Spleen (tissue), 11 donors: ENCODE measurements at regions not wholly inside any gene's neighbourhood (a gene's known extent, or its start where the extent isn't known, plus 50 kb on each side); places are given as distances from the start of the nearest gene placed in this dataset.

Source experiments
- DNase-seq: peaks from one replicate; pipeline ENCODE4 v3.0.0-alpha.2; 2020
- H3K27ac ChIP-seq, 8 donors: fragments of 200-600 bp; sonication (generic) in 7 of 8; 1 replicate in 4 of 8; 2 replicates in 4 of 8; pipeline versions ENCODE4 v1.5.0 to v1.8.0; 2016 to 2021; ENCODE audit warnings: inconsistent platforms in 4 of 8, mild to moderate bottlenecking in 4 of 8, moderate library complexity in 1 of 8
- H3K27me3 ChIP-seq, 7 donors: fragments of 200-600 bp; sonication (generic) in 6 of 7; replicated peaks in 1 of 7; 1 replicate in 4 of 7; 2 replicates in 3 of 7; pipeline versions ENCODE4 v1.5.0 to v1.8.0; 2016 to 2021; ENCODE audit warnings: inconsistent platforms in 3 of 7, mild to moderate bottlenecking in 1 of 7
- H3K36me3 ChIP-seq, 6 donors: fragments of 200-600 bp; sonication (generic) in 5 of 6; 1 replicate in 4 of 6; 2 replicates in 2 of 6; pipeline versions ENCODE4 v1.5.0 to v1.8.0; 2016 to 2021; ENCODE audit warnings: inconsistent platforms in 2 of 6
- H3K4me1 ChIP-seq, 6 donors: fragments of 200-600 bp; sonication (generic) in 5 of 6; 1 replicate in 3 of 6; 2 replicates in 3 of 6; pipeline versions ENCODE4 v1.5.0 to v1.8.0; 2016 to 2021; ENCODE audit warnings: inconsistent platforms in 3 of 6
- H3K4me3 ChIP-seq, 8 donors: fragments of 200-600 bp; sonication (generic) in 7 of 8; 1 replicate in 4 of 8; 2 replicates in 4 of 8; pipeline versions ENCODE4 v1.5.0 to v1.8.0; 2016 to 2021; ENCODE audit warnings: inconsistent platforms in 4 of 8, mild to moderate bottlenecking in 4 of 8, moderate library complexity in 2 of 8
- H3K9me3 ChIP-seq, 8 donors: fragments of 200-600 bp; sonication (generic) in 7 of 8; 1 replicate in 4 of 8; 2 replicates in 4 of 8; pipeline versions ENCODE4 v1.5.0 to v1.8.0; 2016 to 2021; ENCODE audit warnings: inconsistent platforms in 4 of 8
- CTCF ChIP-seq, 11 experiments: fragments of 200-600 bp in 7 of 11; fragments of 450-650 bp in 4 of 11; sonication (generic) in 4 of 11; IDR thresholded peaks in 8 of 11; conservative IDR thresholded peaks in 3 of 11; 1 replicate in 7 of 11; 2 replicates in 4 of 11; pipeline versions ENCODE4 v1.4.0 to v1.8.0; 2016 to 2021; ENCODE audit warnings: antibody characterized with exemption in 11 of 11, inconsistent platforms in 4 of 11, mild to moderate bottlenecking in 1 of 11
- POLR2A ChIP-seq, 3 donors: fragments of 450-650 bp; IDR thresholded peaks; one replicate each; pipeline ENCODE4 v1.5.1; 2017; ENCODE audit warnings: antibody characterized with exemption in 3 of 3, mild to moderate bottlenecking in 1 of 3
- POLR2AphosphoS5 ChIP-seq, 3 donors: sonication (generic); formaldehyde crosslinking; IDR thresholded peaks; one replicate each; pipeline ENCODE4 v1.5.1; 2017; ENCODE audit warnings: antibody characterized with exemption in 3 of 3
- WGBS, 5 donors: extraction: QIAGEN DNeasy Blood & Tissue Kit in 3 of 5; methylation state at CpG; one replicate each; pipeline versions ENCODE4 v1.1.5 to v1.1.7; 2013 to 2018; 5-methylcytosine and 5-hydroxymethylcytosine counted together
- intact Hi-C: fragments of 100-400 bp; cut with DNase I; formaldehyde crosslinking; loops from one replicate; pipeline ENCODE4 v1.15.0; 2023; ENCODE audit warnings: low total_unique reads
- donor health status: healthy with polysubstance abuse.
- donor health status: DM: no; HTN: no; CAD: no; lungs with moderate emphysema.
- donor health status: DM: no; HTN: no; CAD: no.
- donor health status: Bipolar disorder and iron deficiency.
- donor health status: healthy.
- donor health status: DM: no; HTN: no; CAD: no.
- donor health status: DM: yes; HTN: yes; CAD: no.

- TF ChIP-seq POLR2A (IDR thresholded peaks at IDR 0.05) (no peak), POLR2AphosphoS5 (IDR thresholded peaks at IDR 0.05) (no peak), CTCF (IDR thresholded peaks at IDR 0.05 in 8 of 11, conservative IDR thresholded peaks at IDR 0.05 in 3 of 11) (no peak)
Measured at GRCh38 chr20:51862796-51863195, 60.5 kb upstream of the SALL4 start.

GRCh38 chr20:51861726-51862466 is 59.6 kb upstream of the SALL4 start:
- Histone ChIP-seq H3K36me3 (no peaks in the 10 kb centered on the region), H3K27ac (no peak overlapping the region), H3K9me3 (no peaks in the 10 kb centered on the region), H3K4me1 (no peaks in the 10 kb centered on the region), H3K4me3 (no peak overlapping the region), H3K27me3 (peaks cover 0 to 7% (median 0%) of the 10 kb centered on the region in 7 donors)
- no peak for DNase-seq
- 78 to 89% (median 88%) methylated on average over 7 of the region's 7 CpGs for WGBS, 5 donors
- intact Hi-C loops = no loop called here
- no peak for TF ChIP-seq POLR2AphosphoS5 (IDR thresholded peaks at IDR 0.05)
- TF ChIP-seq CTCF (IDR thresholded peaks at IDR 0.05 in 8 of 11, conservative IDR thresholded peaks at IDR 0.05 in 3 of 11) = no peak
- no peak for TF ChIP-seq POLR2A (IDR thresholded peaks at IDR 0.05)

More at GRCh38 chr20:51862796-51863195, 60.5 kb upstream of the SALL4 start:
- Histone ChIP-seq H3K27me3 (peaks cover 0 to 7% (median 0%) of the 10 kb centered on the region in 7 donors), H3K36me3 (no peaks in the 10 kb centered on the region), H3K4me3 (no peak overlapping the region), H3K4me1 (no peaks in the 10 kb centered on the region), H3K9me3 (no peaks in the 10 kb centered on the region), H3K27ac (no peak overlapping the region)
- DNase-seq = no peak
- WGBS, 5 donors = 82 to 93% (median 85%) methylated on average over 8 of the region's 8 CpGs
- intact Hi-C loops = no loop called here

GRCh38 chr20:51860111-51860882 is 58.0 kb upstream of the SALL4 start:
- WGBS, 5 donors = 74 to 87% (median 80%) methylated on average over 4 to 5 of the region's 5 CpGs
- Histone ChIP-seq H3K4me3 (no peak overlapping the region), H3K4me1 (no peaks in the 10 kb centered on the region), H3K9me3 (no peaks in the 10 kb centered on the region), H3K36me3 (no peaks in the 10 kb centered on the region), H3K27me3 (peaks cover 0 to 7% (median 0%) of the 10 kb centered on the region in 7 donors), H3K27ac (no peak overlapping the region)
- no peak for TF ChIP-seq CTCF (IDR thresholded peaks at IDR 0.05 in 8 of 11, conservative IDR thresholded peaks at IDR 0.05 in 3 of 11)
- no peak for TF ChIP-seq POLR2A (IDR thresholded peaks at IDR 0.05)
- TF ChIP-seq POLR2AphosphoS5 (IDR thresholded peaks at IDR 0.05) = no peak
- no peak for DNase-seq
- intact Hi-C loops = no loop called here

GRCh38 chr20:51856432-51856831 is 54.1 kb upstream of the SALL4 start:
- no peak overlapping the region for H3K27ac ChIP-seq
- DNase-seq = no peak
- H3K9me3 ChIP-seq = no peaks in the 10 kb centered on the region
- H3K36me3 ChIP-seq = no peaks in the 10 kb centered on the region
- H3K4me1 ChIP-seq = no peaks in the 10 kb centered on the region
- intact Hi-C loops = no loop called here
- H3K4me3 ChIP-seq = no peak overlapping the region
- TF ChIP-seq POLR2AphosphoS5 (IDR thresholded peaks at IDR 0.05) (no peak), POLR2A (IDR thresholded peaks at IDR 0.05) (no peak), CTCF (IDR thresholded peaks at IDR 0.05 in 8 of 11, conservative IDR thresholded peaks at IDR 0.05 in 3 of 11) (no peak)
- H3K27me3 ChIP-seq = no peaks in the 10 kb centered on the region
- WGBS, 5 donors = 73 to 90% (median 83%) methylated on average over 3 of the region's 3 CpGs
